HG03469 (cell line): ENCODE measurements at regions not wholly inside any gene's neighbourhood (a gene's known extent, or its start where the extent isn't known, plus 50 kb on each side); places are given as distances from the start of the nearest gene placed in this dataset.
"Not testable (repeated sequence)": the region's sequence is repeated elsewhere in the genome, so short reads cannot be mapped to it uniquely, and the experiment has no call there.

Experiments used
- ATAC-seq: cut with Tn5 transposase; IDR thresholded peaks from one replicate; pipeline ENCODE4 v1.9.1; 2021; ENCODE audit warnings: mild to moderate bottlenecking, moderate library complexity, moderate number of reproducible peaks; ENCODE audit not compliant: unreplicated experiment

DNA sequence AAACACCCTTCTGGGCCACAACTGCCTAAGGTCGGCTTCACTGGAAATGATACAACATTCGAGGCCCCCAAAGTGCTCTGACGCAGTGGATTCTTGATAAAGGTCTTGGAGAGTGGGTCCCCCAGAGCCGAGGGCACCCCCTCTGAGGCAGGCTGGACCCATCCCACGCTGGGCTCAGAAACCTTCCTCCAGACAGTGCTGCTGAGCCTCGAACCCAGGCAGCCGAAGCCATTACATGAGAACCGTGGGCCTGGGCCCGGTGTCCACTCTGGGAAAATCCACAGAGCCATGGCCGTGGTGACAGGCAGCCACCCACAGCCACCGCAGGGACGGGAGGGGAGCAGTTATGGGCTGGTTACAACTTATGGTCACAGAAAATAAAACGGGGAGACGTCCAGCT lies 81.4 kb upstream of the ID2 start:
- ATAC-seq: no peak

- peak; percentile 49 for ATAC-seq
Measured at GRCh38 chr2:8602809-8603208, 79.0 kb upstream of the ID2 start.

- ATAC-seq: not testable (repeated sequence)
Measured at GRCh38 chr2:8603356-8603755, 78.5 kb upstream of the ID2 start.

DNA sequence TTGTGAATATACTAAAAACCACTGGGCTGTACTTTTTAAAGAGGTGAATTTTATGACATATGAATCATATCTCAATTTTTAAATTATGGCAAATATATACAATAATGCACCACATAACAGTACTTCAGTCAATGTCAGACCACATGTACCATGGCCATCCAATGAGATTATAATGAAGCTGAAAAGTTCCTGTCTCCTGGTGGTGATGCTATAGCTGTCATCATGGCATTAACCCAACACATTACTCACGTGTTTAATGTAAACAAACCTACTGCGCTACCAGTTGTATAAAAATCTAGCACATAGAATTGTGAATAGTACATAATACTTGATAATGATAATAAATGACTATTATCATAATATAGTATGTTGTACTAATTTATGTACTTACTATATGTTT lies 77.6 kb upstream of the ID2 start:
- ATAC-seq: no peak

DNA sequence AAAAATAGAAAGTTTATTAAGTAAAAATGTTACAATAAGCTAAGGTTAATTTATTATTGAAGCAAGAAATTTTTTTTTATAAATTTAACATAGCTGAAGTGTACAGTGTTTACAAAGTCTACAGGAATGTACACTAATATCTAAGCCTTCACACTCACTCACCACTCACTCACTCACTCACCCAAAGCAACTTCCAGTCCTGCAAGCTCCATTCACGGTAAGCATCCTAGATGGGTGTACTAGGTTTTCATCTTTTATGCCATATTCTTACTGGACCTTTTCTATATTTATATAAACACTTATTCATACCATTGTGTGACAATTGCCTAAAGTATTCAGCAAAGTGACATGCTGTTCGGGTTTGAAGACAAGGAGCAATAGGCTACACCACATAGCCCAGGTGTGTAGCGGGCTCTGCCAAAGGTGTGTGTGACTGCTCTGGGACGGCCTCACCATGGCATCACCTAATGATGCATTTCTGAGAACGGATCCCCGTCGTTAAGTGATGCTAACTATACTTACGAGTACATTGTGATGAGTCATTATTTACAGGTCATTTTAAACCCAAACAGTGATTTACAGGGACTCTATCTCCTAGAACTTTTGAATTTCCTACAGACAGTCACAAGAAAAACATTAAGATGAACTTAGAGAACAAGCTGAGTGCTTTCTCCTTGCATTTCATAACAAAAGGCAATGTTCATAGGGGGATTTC lies 76.3 kb upstream of the ID2 start:
- ATAC-seq: no peak

DNA sequence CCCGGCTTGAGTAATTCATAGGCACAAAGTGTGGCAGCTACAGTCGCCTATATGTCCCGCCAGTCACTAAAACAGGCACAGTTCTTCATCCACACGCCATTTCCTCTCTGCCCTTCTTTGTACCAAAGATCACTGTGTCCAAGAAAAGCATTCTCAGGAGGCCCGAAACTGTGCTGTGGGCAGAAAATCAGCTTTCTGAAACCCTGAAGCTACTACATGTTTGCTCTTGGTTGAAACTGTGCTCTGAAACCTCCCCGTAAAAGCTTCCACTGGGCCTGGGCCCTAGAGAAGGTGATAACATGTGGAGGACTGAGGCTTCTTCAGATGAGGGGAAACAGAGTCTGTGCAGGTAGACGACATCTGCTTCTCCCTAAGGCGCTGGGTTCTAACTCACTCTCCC lies 75.6 kb upstream of the ID2 start:
- peak; percentile 60 for ATAC-seq

GRCh38 chr2:8606649-8607550 lies 75.0 kb upstream of the ID2 start:
- no peak for ATAC-seq

DNA sequence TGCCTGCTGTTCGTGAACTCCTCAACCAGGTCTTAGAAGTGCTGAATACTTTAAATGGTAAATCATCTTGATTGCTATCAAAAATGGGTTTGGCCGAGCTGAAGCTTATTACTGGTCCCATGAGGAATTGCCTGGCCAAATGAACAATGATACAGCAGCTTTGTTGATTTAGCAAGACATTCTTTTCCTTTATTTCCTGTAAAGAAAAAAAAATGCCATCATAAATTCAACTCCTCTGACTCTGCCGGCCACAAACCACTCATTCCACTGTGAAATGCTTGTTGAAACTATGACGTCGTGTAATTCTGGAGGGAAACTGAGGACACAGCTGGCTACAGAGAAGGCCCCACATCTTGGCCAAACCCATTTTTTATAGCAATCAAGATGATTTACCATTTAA lies 74.2 kb upstream of the ID2 start:
- ATAC-seq: no peak

DNA sequence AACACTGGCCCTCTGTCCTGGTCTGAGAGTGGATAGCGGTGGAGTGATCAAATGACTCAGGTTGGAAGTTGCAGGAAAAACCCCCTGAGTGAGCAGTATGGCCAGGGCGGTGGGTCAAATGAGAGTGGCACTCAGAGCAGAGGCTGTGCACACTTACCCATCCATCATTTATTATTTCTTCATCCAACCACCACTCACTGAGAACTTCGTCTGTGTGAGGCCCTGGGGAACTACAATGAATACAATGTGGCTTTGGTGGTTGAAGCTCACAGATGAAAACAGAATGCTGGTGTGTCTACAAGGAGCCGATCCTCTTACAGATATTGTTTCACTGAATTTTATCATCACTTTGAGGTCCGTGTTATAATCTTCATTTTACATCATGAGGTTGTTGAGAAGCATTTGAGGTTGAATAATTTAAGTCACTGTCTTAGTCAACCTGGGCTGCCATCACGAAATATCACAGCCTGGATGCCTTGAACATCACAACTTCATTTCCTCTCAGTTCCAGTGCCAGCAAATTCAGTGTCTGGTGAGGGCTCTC lies 73.4 kb upstream of the ID2 start:
- no peak for ATAC-seq

DNA sequence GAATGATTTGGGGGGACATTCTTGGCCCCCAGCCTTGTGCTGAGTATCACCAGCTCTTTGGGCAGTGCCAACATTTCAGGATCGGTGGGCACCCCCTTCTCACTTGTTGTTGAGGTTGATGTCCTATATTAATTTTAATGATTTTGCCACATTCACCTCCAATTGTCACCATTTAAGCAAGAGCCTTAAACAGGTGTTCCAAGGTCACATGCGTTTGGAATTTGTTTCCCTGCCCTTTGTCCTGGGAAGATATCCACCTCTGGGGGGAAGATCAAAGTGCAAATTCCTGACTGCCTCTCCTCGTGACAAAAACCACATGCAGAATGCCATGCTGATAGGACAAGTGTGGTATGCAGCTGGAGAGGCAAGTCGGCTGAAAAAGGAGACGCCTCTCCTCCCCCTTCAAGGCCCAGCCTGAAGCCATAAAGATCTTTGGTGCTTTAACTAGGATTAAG lies 72.5 kb upstream of the ID2 start:
- ATAC-seq: no peak

DNA sequence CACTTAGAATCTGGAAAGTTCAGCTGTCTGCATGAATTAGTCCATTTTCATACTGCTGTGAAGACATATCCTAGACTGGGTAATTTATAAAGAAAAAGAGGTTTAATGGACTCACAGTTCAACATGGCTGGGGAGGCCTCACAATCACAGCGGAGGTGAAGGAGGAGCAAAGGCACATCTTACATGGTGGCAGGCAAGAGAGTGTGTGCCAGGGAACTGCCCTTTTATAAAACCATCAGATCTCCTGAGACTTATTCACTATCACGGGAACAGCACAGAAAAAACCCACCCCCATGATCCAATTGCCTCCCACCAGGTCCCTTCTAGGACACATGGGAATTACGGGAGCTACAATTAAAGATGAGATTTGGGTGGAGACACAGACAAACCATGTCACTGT lies 71.1 kb upstream of the ID2 start:
- ATAC-seq: not testable (repeated sequence)

- no peak for ATAC-seq
Measured at GRCh38 chr2:8611246-8611645, 70.6 kb upstream of the ID2 start.

GRCh38 chr2:8611700-8612099 lies 70.2 kb upstream of the ID2 start:
- no peak for ATAC-seq

DNA sequence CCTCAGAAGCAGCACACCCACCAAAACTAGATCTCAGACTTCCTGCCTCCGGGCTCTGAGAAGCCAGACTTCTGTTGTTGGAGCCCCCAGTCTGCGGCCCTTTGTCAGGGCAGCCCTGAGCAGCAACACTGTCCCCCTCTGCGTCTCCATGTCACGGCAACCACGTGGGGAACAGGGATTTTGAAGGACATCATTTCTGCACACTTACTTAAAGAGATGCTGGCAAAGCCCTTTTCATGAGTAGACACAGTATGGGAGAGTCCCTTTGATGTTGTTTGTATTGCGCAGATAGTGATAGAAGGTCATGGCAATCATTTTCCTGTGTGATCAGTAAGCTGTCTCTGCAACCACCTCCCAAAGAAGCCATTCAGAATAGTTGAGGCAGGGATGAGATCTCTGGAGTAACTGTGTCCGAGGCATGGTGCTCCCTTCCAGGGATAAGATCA lies 69.1 kb upstream of the ID2 start:
- ATAC-seq: no peak

DNA sequence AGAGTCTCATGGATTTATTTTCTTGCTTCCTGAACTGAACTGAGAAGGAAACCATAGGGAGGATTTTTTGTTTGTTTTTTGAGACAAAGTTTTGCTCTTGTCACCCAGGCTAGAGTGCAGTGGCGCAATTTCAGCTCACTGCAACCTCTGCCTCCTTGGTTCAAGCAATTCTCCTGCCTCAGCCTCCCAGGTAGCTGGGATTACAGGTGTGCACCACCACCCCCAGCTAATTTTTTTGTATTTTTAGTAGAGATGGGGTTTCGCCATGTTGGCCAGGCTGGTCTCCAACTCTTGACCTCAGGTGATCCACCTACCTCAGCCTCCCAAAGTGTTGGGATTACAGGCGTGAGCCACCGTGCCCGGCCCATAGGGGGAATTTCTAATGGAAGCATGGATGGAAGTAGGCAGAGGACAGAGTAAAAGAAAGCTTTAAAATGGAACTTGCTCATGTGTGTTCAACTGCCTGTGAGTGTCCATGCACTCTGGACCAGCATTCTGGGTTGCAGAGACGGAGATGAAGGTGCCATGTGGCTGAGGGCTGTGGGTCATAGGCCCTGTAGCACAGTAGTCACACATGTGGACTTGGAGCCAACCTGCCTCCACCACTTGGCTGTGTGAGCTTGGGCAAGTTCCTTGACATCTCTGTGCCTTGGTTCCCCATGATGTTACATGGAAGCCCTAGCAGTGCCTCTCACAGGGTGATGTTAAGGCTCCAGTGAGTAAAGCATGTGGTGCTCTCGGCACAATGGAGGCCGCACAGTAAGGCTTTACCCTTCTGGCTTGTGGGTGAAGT lies 68.5 kb upstream of the ID2 start:
- ATAC-seq: not testable (repeated sequence)

DNA sequence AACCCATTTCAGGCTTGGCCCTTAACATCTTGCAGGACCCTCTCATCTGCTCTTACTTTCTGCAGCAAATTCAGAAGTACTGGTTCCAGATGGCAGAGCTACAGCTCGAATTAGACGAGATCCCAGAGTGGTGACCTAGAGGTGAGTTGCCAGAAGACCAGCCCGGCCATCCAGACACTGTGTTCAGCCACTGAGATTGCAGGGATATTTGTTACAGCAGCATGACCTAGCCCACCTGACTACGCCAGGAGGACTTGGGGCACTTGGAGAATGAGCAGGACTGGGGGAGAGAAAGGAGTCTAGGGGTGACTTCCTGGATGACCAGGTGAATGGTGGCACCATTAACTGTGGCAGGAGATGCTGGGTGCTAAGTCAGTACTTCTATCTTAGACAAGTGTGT lies 67.2 kb upstream of the ID2 start:
- ATAC-seq: no peak

- ATAC-seq: no peak
Measured at GRCh38 chr2:8615252-8615575, 66.6 kb upstream of the ID2 start.

GRCh38 chr2:8615576-8616281 lies 66.1 kb upstream of the ID2 start:
- no peak for ATAC-seq

DNA sequence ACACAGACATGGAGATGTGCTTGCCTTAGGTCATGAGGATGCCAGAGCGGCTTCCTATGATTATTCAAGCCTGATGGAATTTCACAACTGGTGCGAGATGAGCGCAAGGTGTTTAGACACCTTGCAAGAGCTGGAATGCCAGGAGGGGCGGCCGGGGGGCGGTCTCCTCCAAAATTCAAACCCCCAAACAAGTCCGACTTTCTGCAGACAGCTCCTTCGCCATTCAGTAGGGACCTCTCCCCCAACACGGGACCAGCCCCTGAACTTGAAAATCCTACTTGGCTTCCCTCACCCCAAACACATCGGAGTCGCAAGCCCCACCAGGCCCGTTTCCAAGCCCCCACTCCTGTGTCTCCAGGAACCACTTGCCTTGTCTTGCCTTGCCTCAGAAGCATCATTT lies 64.8 kb upstream of the ID2 start:
- ATAC-seq: no peak

DNA sequence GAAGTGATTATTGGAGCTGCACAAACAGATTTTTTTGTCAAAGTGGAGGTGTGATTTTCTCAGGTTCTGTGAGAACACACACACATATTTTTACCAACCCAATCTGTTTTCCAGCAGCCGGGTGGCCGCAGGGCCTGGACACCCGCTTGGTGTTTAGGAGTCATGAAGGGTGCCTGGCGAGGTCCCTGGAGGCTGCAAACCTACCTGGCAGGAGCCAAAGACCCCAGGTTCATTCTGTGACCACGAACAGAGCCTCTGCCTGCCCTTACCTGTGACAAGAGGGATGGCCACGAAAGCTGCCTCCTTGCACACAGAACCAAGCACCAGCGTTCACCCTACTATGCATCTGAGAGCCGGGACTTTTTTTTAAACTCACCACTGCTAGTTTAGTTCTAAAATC lies 64.3 kb upstream of the ID2 start:
- no peak for ATAC-seq

- ATAC-seq: no peak
Measured at GRCh38 chr2:8619071-8619470, 62.8 kb upstream of the ID2 start.
